ENCODE measurements at regions not wholly inside any gene's neighbourhood (a gene's known extent, or its start where the extent isn't known, plus 50 kb on each side); places are given as distances from the start of the nearest gene placed in this dataset.

- no peaks in the 10 kb centered on the region for H3K27me3 ChIP-seq (replicated peaks; ENCODE audit: insufficient read depth)
- no peak for TF ChIP-seq CTCF (IDR thresholded peaks at IDR 0.05)
- no peak for DNase-seq (ENCODE audit: low spot score)
- no peaks in the 10 kb centered on the region for H3K9me3 ChIP-seq
- no peak for ATAC-seq (ENCODE audit: insufficient number of reproducible peaks, low FRiP score, low read depth)
- no peak overlapping the region for H3K4me3 ChIP-seq
- H3K36me3 ChIP-seq, result no peaks in the 10 kb centered on the region
- peaks cover 1 to 13% of the 10 kb centered on the region in 2 donors for H3K4me1 ChIP-seq (ENCODE audit: control insufficient read depth in 1 of 2, low read depth in 2 of 2)
- H3K27ac ChIP-seq, result no peak overlapping the region
These were observed 480.8 kb downstream of the RMST start for GRCh38 chr12:97943359-97943758.

- no peaks in the 10 kb centered on the region for H3K27me3 ChIP-seq (replicated peaks; ENCODE audit: insufficient read depth)
- no peak overlapping the region for H3K27ac ChIP-seq
- no peaks in the 10 kb centered on the region for H3K36me3 ChIP-seq
- H3K4me3 ChIP-seq, result no peak overlapping the region
- H3K4me1 ChIP-seq (ENCODE audit: control insufficient read depth in 1 of 2, low read depth in 2 of 2), result peaks cover 0 to under 1% of the 10 kb centered on the region in 2 donors
- H3K9me3 ChIP-seq, result no peaks in the 10 kb centered on the region
- no peak for ATAC-seq (ENCODE audit: insufficient number of reproducible peaks, low FRiP score, low read depth)
- no peak for DNase-seq (ENCODE audit: low spot score)
- no peak for TF ChIP-seq CTCF (IDR thresholded peaks at IDR 0.05)
These were observed 482.0 kb downstream of the RMST start for GRCh38 chr12:97944576-97944975.

GRCh38 chr12:97946701-97947100, 484.1 kb downstream of the RMST start:
- DNase-seq (ENCODE audit: low spot score) (no peak), ATAC-seq (ENCODE audit: insufficient number of reproducible peaks, low FRiP score, low read depth) (no peak)

DNA sequence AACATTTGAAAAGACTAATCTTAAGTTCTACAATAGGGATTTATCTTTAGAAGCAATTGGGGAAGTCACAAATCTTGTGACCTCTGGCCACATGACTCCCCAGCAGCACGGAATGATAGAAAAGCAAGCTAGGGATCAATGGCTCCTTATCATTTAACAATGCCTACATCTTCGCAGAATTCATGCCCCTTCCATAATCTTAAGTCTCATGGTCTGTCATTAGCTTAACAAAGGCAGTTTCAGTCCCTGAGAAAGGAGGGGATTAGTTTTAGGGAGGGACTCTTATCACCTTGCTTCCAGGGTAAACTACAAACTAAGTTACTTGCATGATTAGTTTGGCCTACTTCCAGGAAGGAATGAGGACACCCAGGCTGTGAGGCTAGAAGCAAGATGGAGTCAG, 486.0 kb downstream of the RMST start:
- H3K36me3 ChIP-seq, result no peaks in the 10 kb centered on the region
- no peak for TF ChIP-seq CTCF (IDR thresholded peaks at IDR 0.05)
- no peaks in the 10 kb centered on the region for H3K4me1 ChIP-seq (ENCODE audit: control insufficient read depth in 1 of 2, low read depth in 2 of 2)
- no peaks in the 10 kb centered on the region for H3K27me3 ChIP-seq (replicated peaks; ENCODE audit: insufficient read depth)
- H3K4me3 ChIP-seq, result no peak overlapping the region
- ATAC-seq (ENCODE audit: insufficient number of reproducible peaks, low FRiP score, low read depth) (no peak), DNase-seq (ENCODE audit: low spot score) (no peak)
- H3K27ac ChIP-seq, result no peak overlapping the region
- H3K9me3 ChIP-seq, result no peaks in the 10 kb centered on the region

More at GRCh38 chr12:97946701-97947100, 484.1 kb downstream of the RMST start:
- Histone ChIP-seq H3K27ac (no peak overlapping the region), H3K27me3 (replicated peaks; ENCODE audit: insufficient read depth) (no peaks in the 10 kb centered on the region), H3K4me1 (ENCODE audit: control insufficient read depth in 1 of 2, low read depth in 2 of 2) (no peaks in the 10 kb centered on the region), H3K36me3 (no peaks in the 10 kb centered on the region), H3K4me3 (no peak overlapping the region), H3K9me3 (no peaks in the 10 kb centered on the region)
- TF ChIP-seq CTCF (IDR thresholded peaks at IDR 0.05), result no peak

GRCh38 chr12:97951239-97951638, 488.6 kb downstream of the RMST start:
- H3K4me3 ChIP-seq, result no peak overlapping the region
- ATAC-seq (ENCODE audit: insufficient number of reproducible peaks, low FRiP score, low read depth), result no peak
- no peak for TF ChIP-seq CTCF (IDR thresholded peaks at IDR 0.05)
- no peak for DNase-seq (ENCODE audit: low spot score)
- H3K9me3 ChIP-seq, result no peaks in the 10 kb centered on the region
- H3K27ac ChIP-seq, result no peak overlapping the region
- H3K27me3 ChIP-seq (replicated peaks; ENCODE audit: insufficient read depth), result no peaks in the 10 kb centered on the region
- H3K36me3 ChIP-seq, result no peaks in the 10 kb centered on the region
- no peaks in the 10 kb centered on the region for H3K4me1 ChIP-seq (ENCODE audit: control insufficient read depth in 1 of 2, low read depth in 2 of 2)
